ENCODE measurements at regions not wholly inside any gene's neighbourhood (a gene's known extent, or its start where the extent isn't known, plus 50 kb on each side); places are given as distances from the start of the nearest gene placed in this dataset.

- DNase-seq (ENCODE audit: insufficient read length, low spot score) = no peak
- no peak for TF ChIP-seq CTCF (IDR thresholded peaks at IDR 0.05; ENCODE audit: insufficient read depth, missing control alignments)
- FAIRE-seq = no peak
Measured at GRCh38 chr13:61144834-61145593, 270.6 kb downstream of the PCDH20 start.

- DNase-seq (ENCODE audit: insufficient read length, low spot score) (no peak), FAIRE-seq (no peak)
- no peak for TF ChIP-seq CTCF (IDR thresholded peaks at IDR 0.05; ENCODE audit: insufficient read depth, missing control alignments)
Measured at GRCh38 chr13:61144301-61144700, 271.3 kb downstream of the PCDH20 start.

- no peak for FAIRE-seq
- TF ChIP-seq CTCF (IDR thresholded peaks at IDR 0.05; ENCODE audit: insufficient read depth, missing control alignments) = no peak
- no peak for DNase-seq (ENCODE audit: insufficient read length, low spot score)
Measured at GRCh38 chr13:61142506-61142905, 273.1 kb downstream of the PCDH20 start.

GRCh38 chr13:61138857-61139256 is 276.8 kb downstream of the PCDH20 start:
- DNase-seq (ENCODE audit: insufficient read length, low spot score) (no peak), FAIRE-seq (no peak)
- no peak for TF ChIP-seq CTCF (IDR thresholded peaks at IDR 0.05; ENCODE audit: insufficient read depth, missing control alignments)

GRCh38 chr13:61136515-61136914 is 279.1 kb downstream of the PCDH20 start:
- DNase-seq (ENCODE audit: insufficient read length, low spot score) (no peak), FAIRE-seq (no peak)
- no peak for TF ChIP-seq CTCF (IDR thresholded peaks at IDR 0.05; ENCODE audit: insufficient read depth, missing control alignments)

GRCh38 chr13:61136093-61136492 is 279.6 kb downstream of the PCDH20 start:
- TF ChIP-seq CTCF (IDR thresholded peaks at IDR 0.05; ENCODE audit: insufficient read depth, missing control alignments) = no peak
- no peak for DNase-seq (ENCODE audit: insufficient read length, low spot score)
- FAIRE-seq = no peak

- no peak for TF ChIP-seq CTCF (IDR thresholded peaks at IDR 0.05; ENCODE audit: insufficient read depth, missing control alignments)
- FAIRE-seq = no peak
- DNase-seq (ENCODE audit: insufficient read length, low spot score) = no peak
Measured at GRCh38 chr13:61135583-61135982, 280.1 kb downstream of the PCDH20 start.

Measured in D721Med (cell line).